ENCODE measurements at regions not wholly inside any gene's neighbourhood (a gene's known extent, or its start where the extent isn't known, plus 50 kb on each side); places are given as distances from the start of the nearest gene placed in this dataset.

- no peak overlapping the region for H3K4me3 ChIP-seq (ENCODE audit: low read depth, low read length)
- no peak for DNase-seq (ENCODE audit: low read depth)
- no peak for TF ChIP-seq CTCF (IDR thresholded peaks at IDR 0.05; ENCODE audit: low read depth, low read length, missing control alignments)
Observed at GRCh38 chr22:47533961-47534803, 771.7 kb downstream of the TBC1D22A start.

- H3K4me3 ChIP-seq (ENCODE audit: low read depth, low read length) = no peak overlapping the region
- DNase-seq (ENCODE audit: low read depth) = no peak
- no peak for TF ChIP-seq CTCF (IDR thresholded peaks at IDR 0.05; ENCODE audit: low read depth, low read length, missing control alignments)
Observed at GRCh38 chr22:47517062-47517461, 754.6 kb downstream of the TBC1D22A start.

GRCh38 chr22:47515384-47516125, 753.1 kb downstream of the TBC1D22A start:
- DNase-seq (ENCODE audit: low read depth) = no peak
- no peak overlapping the region for H3K4me3 ChIP-seq (ENCODE audit: low read depth, low read length)
- no peak for TF ChIP-seq CTCF (IDR thresholded peaks at IDR 0.05; ENCODE audit: low read depth, low read length, missing control alignments)

- no peak for DNase-seq (ENCODE audit: low read depth)
- no peak for TF ChIP-seq CTCF (IDR thresholded peaks at IDR 0.05; ENCODE audit: low read depth, low read length, missing control alignments)
Observed at GRCh38 chr22:47512617-47513016, 750.2 kb downstream of the TBC1D22A start.

GRCh38 chr22:47504962-47505361, 742.5 kb downstream of the TBC1D22A start:
- H3K4me3 ChIP-seq (ENCODE audit: low read depth, low read length) = no peak overlapping the region
- DNase-seq (ENCODE audit: low read depth) = no peak
- no peak for TF ChIP-seq CTCF (IDR thresholded peaks at IDR 0.05; ENCODE audit: low read depth, low read length, missing control alignments)

More at GRCh38 chr22:47512617-47513016, 750.2 kb downstream of the TBC1D22A start:
- no peak overlapping the region for H3K4me3 ChIP-seq (ENCODE audit: low read depth, low read length)

GRCh38 chr22:47498969-47499495, 736.6 kb downstream of the TBC1D22A start:
- no peak for DNase-seq (ENCODE audit: low read depth)
- no peak for TF ChIP-seq CTCF (IDR thresholded peaks at IDR 0.05; ENCODE audit: low read depth, low read length, missing control alignments)

More at GRCh38 chr22:47498969-47499495, 736.6 kb downstream of the TBC1D22A start:
- H3K4me3 ChIP-seq (ENCODE audit: low read depth, low read length) = no peak overlapping the region
